Adipocyte (in vitro differentiated cells): ENCODE measurements at regions not wholly inside any gene's neighbourhood (a gene's known extent, or its start where the extent isn't known, plus 50 kb on each side); places are given as distances from the start of the nearest gene placed in this dataset.
"Not testable (repeated sequence)": the region's sequence is repeated elsewhere in the genome, so short reads cannot be mapped to it uniquely, and the experiment has no call there.

Experiments
- DNase-seq: peaks from one replicate; pipeline ENCODE4 v3.0.0-alpha.2; 2015; ENCODE audit warnings: low read depth
- H3K27me3 ChIP-seq: replicated peaks from 2 replicates; pipeline ENCODE4 v1.7.0; 2013; ENCODE audit warnings: mild to moderate bottlenecking, low read length, moderate library complexity; ENCODE audit not compliant: control insufficient read depth, insufficient read depth
- H3K36me3 ChIP-seq: 2 replicates; pipeline ENCODE4 v1.7.0; 2013; ENCODE audit warnings: low read length, mild to moderate bottlenecking, moderate library complexity; ENCODE audit not compliant: control insufficient read depth, insufficient read depth, severe bottlenecking
- H3K4me1 ChIP-seq: 2 replicates; pipeline ENCODE4 v1.7.0; 2013; ENCODE audit warnings: mild to moderate bottlenecking, low read length, moderate library complexity; ENCODE audit not compliant: control insufficient read depth, insufficient read depth
- H3K4me3 ChIP-seq: 2 replicates; pipeline ENCODE4 v1.7.0; 2013; ENCODE audit warnings: mild to moderate bottlenecking, low read length, moderate library complexity
- H3K9ac ChIP-seq: 2 replicates; pipeline ENCODE4 v1.7.0; 2013; ENCODE audit warnings: mild to moderate bottlenecking, low read length, moderate library complexity
- H3K9me3 ChIP-seq: 2 replicates; pipeline ENCODE4 v1.7.0; 2013; ENCODE audit warnings: mild to moderate bottlenecking, low read length, moderate library complexity; ENCODE audit not compliant: control insufficient read depth

- Histone ChIP-seq H3K4me3 (no peak overlapping the region), H3K9ac (no peak overlapping the region), H3K36me3 (no peaks in the 10 kb centered on the region), H3K9me3 (no peaks in the 10 kb centered on the region), H3K4me1 (no peaks in the 10 kb centered on the region), H3K27me3 (no peaks in the 10 kb centered on the region)
- no peak for DNase-seq
Observed at GRCh38 chr5:111848476-111848875, 91.5 kb upstream of the NREP start.

- no peak overlapping the region for H3K4me3 ChIP-seq
- no peaks in the 10 kb centered on the region for H3K36me3 ChIP-seq
- no peak for DNase-seq
- H3K9ac ChIP-seq, result no peak overlapping the region
- H3K4me1 ChIP-seq, result no peaks in the 10 kb centered on the region
- H3K9me3 ChIP-seq, result no peaks in the 10 kb centered on the region
- H3K27me3 ChIP-seq, result no peaks in the 10 kb centered on the region
Observed at GRCh38 chr5:111847052-111847925, 90.3 kb upstream of the NREP start.

GRCh38 chr5:111840036-111840674 lies 83.2 kb upstream of the NREP start:
- Histone ChIP-seq H3K27me3 (no peaks in the 10 kb centered on the region), H3K4me3 (no peak overlapping the region), H3K36me3 (no peaks in the 10 kb centered on the region), H3K9me3 (no peaks in the 10 kb centered on the region), H3K9ac (no peak overlapping the region), H3K4me1 (peaks cover 8% of the 10 kb centered on the region)
- DNase-seq, result no peak

GRCh38 chr5:111839438-111839837 lies 82.4 kb upstream of the NREP start:
- H3K36me3 ChIP-seq, result no peaks in the 10 kb centered on the region
- H3K4me3 ChIP-seq, result no peak overlapping the region
- H3K4me1 ChIP-seq, result peaks cover 15% of the 10 kb centered on the region
- no peaks in the 10 kb centered on the region for H3K9me3 ChIP-seq
- no peak for DNase-seq
- H3K27me3 ChIP-seq, result no peaks in the 10 kb centered on the region
- H3K9ac ChIP-seq, result no peak overlapping the region

GRCh38 chr5:111836426-111836825 lies 79.4 kb upstream of the NREP start:
- H3K9me3 ChIP-seq, result no peaks in the 10 kb centered on the region
- no peaks in the 10 kb centered on the region for H3K27me3 ChIP-seq
- H3K36me3 ChIP-seq, result no peaks in the 10 kb centered on the region
- no peak overlapping the region for H3K4me3 ChIP-seq
- no peak overlapping the region for H3K9ac ChIP-seq
- peaks cover 17% of the 10 kb centered on the region for H3K4me1 ChIP-seq
- peak; percentile 26 for DNase-seq

GRCh38 chr5:111834926-111835599 lies 78.1 kb upstream of the NREP start:
- Histone ChIP-seq H3K4me3 (no peak overlapping the region), H3K9ac (no peak overlapping the region), H3K4me1 (peaks cover 17% of the 10 kb centered on the region), H3K27me3 (no peaks in the 10 kb centered on the region), H3K36me3 (no peaks in the 10 kb centered on the region), H3K9me3 (no peaks in the 10 kb centered on the region)
- DNase-seq, result no peak

- Histone ChIP-seq H3K27me3 (no peaks in the 10 kb centered on the region), H3K9me3 (no peaks in the 10 kb centered on the region), H3K36me3 (no peaks in the 10 kb centered on the region), H3K4me1 (peaks cover 17% of the 10 kb centered on the region), H3K4me3 (no peak overlapping the region), H3K9ac (no peak overlapping the region)
- DNase-seq, result peak; percentile 18
Observed at GRCh38 chr5:111830333-111830732, 73.3 kb upstream of the NREP start.

- no peaks in the 10 kb centered on the region for H3K27me3 ChIP-seq
- H3K9ac ChIP-seq, result no peak overlapping the region
- H3K36me3 ChIP-seq, result no peaks in the 10 kb centered on the region
- H3K9me3 ChIP-seq, result no peaks in the 10 kb centered on the region
- no peak overlapping the region for H3K4me3 ChIP-seq
- H3K4me1 ChIP-seq, result peaks cover 11% of the 10 kb centered on the region
- DNase-seq, result peak; percentile 61
Observed at GRCh38 chr5:111829701-111830100, 72.7 kb upstream of the NREP start.

GRCh38 chr5:111826064-111826463 lies 69.1 kb upstream of the NREP start:
- Histone ChIP-seq H3K27me3 (no peaks in the 10 kb centered on the region), H3K9me3 (no peaks in the 10 kb centered on the region)
- no peak for DNase-seq

GRCh38 chr5:111820072-111820471 lies 63.1 kb upstream of the NREP start:
- Histone ChIP-seq H3K9ac (no peak overlapping the region), H3K9me3 (peaks cover 13% of the 10 kb centered on the region), H3K27me3 (no peaks in the 10 kb centered on the region), H3K4me1 (no peaks in the 10 kb centered on the region), H3K4me3 (no peak overlapping the region), H3K36me3 (no peaks in the 10 kb centered on the region)
- no peak for DNase-seq

More at GRCh38 chr5:111826064-111826463, 69.1 kb upstream of the NREP start:
- H3K4me1 ChIP-seq, result peaks cover 6% of the 10 kb centered on the region
- H3K9ac ChIP-seq, result no peak overlapping the region
- no peak overlapping the region for H3K4me3 ChIP-seq
- H3K36me3 ChIP-seq, result no peaks in the 10 kb centered on the region

- H3K4me3 ChIP-seq, H3K4me1 ChIP-seq, H3K27me3 ChIP-seq, H3K9ac ChIP-seq, H3K36me3 ChIP-seq, DNase-seq: not testable (repeated sequence)
- peaks cover 13% of the 10 kb centered on the region for H3K9me3 ChIP-seq
Observed at GRCh38 chr5:111819028-111819427, 62.0 kb upstream of the NREP start.
